ENCODE measurements at regions not wholly inside any gene's neighbourhood (a gene's known extent, or its start where the extent isn't known, plus 50 kb on each side); places are given as distances from the start of the nearest gene placed in this dataset.

DNA sequence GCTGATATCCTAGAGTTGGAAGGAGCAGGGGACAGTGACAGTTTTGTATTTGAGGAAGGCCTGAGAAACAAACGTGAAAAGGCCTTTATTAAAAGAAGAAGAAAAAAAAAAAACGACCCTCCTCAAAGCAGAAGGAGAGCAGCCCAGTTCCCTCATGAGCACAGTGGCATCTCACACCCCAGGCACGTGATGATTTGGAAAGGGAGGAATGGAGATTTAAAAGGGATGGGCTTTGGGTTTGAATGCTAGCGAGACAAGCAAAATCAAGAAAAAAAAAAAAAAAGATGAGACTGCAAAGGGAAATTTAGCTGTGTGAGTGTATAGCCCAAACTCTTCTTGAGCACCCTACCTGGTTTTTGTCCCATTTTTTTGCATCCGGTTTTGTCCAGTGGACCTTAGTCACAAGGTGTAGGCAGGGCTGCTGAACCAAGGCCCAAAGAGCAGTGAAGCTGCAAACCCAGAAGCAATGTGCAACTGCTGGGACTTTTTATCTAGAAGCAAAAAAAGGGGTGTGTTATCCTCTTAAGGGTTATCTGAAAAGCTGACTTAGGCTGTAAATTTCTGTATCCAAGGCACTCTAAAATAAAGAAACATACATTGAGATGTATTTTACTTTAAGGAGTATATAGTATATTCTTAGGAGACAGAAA, 54.5 kb upstream of the RREB1 start:
- intact Hi-C loops (cut with DNase I; ENCODE audit: low total_unique reads) = no loop called here
- no peaks in the 10 kb centered on the region for H3K9me3 ChIP-seq
- H3K4me3 ChIP-seq = peak overlapping the region in 3 of 4 donors; percentile 55 to 72 (median 66)
- H3K27ac ChIP-seq = peak overlapping the region; percentile 87 to 99 (median 94)
- WGBS, 5 donors = 28 to 38% (median 34%) methylated on average over 5 of the region's 5 CpGs
- TF ChIP-seq POLR2AphosphoS5 (IDR thresholded peaks at IDR 0.05) (no peak), EP300 (IDR thresholded peaks at IDR 0.05) (no peak), POLR2A (IDR thresholded peaks at IDR 0.05) (no peak)
- TF ChIP-seq, protein P1, sequence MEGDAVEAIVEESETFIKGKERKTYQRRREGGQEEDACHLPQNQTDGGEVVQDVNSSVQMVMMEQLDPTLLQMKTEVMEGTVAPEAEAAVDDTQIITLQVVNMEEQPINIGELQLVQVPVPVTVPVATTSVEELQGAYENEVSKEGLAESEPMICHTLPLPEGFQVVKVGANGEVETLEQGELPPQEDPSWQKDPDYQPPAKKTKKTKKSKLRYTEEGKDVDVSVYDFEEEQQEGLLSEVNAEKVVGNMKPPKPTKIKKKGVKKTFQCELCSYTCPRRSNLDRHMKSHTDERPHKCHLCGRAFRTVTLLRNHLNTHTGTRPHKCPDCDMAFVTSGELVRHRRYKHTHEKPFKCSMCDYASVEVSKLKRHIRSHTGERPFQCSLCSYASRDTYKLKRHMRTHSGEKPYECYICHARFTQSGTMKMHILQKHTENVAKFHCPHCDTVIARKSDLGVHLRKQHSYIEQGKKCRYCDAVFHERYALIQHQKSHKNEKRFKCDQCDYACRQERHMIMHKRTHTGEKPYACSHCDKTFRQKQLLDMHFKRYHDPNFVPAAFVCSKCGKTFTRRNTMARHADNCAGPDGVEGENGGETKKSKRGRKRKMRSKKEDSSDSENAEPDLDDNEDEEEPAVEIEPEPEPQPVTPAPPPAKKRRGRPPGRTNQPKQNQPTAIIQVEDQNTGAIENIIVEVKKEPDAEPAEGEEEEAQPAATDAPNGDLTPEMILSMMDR (IDR thresholded peaks at IDR 0.05) = no peak
- no peaks in the 10 kb centered on the region for H3K27me3 ChIP-seq
- H3K4me1 ChIP-seq = peaks cover 13 to 35% (median 28%) of the 10 kb centered on the region in 4 donors
- no peaks in the 10 kb centered on the region for H3K36me3 ChIP-seq
- DNase-seq = peak in 1 of 2 donors; percentile 53

Small RNAs in the stretch of these regions (small RNA-seq; reads per million reads assigned to genes)
- gene RN7SL554P = 0 reads per million in 4 donors

All from stomach (tissue), 8 donors.